ENCODE measurements at regions not wholly inside any gene's neighbourhood (a gene's known extent, or its start where the extent isn't known, plus 50 kb on each side); places are given as distances from the start of the nearest gene placed in this dataset.

GRCh38 chr5:68385936-68386335 is 170.4 kb downstream of the PIK3R1 start:
- in situ Hi-C loops (cut with MboI), result no loop called here
- DNase-seq (ENCODE audit: extremely low read depth in 1 of 4, low spot score in 3 of 4), result no peak
- intact Hi-C loops (cut with micrococcal nuclease), result no loop called here
- no peak overlapping the region for H3K9ac ChIP-seq (ENCODE audit: insufficient read depth in 1 of 2, low read depth in 2 of 2, low read length in 2 of 2)
- H3K27me3 ChIP-seq (ENCODE audit: control insufficient read depth in 2 of 2, insufficient read depth in 2 of 2, low read length in 2 of 2), result no peaks in the 10 kb centered on the region
- BruUV-seq (replicated peaks), result no TSS peak
- no peak overlapping the region for H2AFZ ChIP-seq (ENCODE audit: low read depth, low read length)
- no peaks in the 10 kb centered on the region for H3K79me2 ChIP-seq (ENCODE audit: control insufficient read depth, insufficient read depth, low read length)
- H3K36me3 ChIP-seq (ENCODE audit: control insufficient read depth, insufficient read depth, low read length), result no peaks in the 10 kb centered on the region
- no peak for ATAC-seq
- H3K4me2 ChIP-seq (ENCODE audit: insufficient read depth, low read length), result no peak overlapping the region
- H3K4me1 ChIP-seq (replicated peaks in 1 of 2; ENCODE audit: control insufficient read depth in 2 of 2, insufficient read depth in 2 of 2, low read length in 2 of 2), result peaks cover 0 to 11% of the 10 kb centered on the region in 2 experiments; a peak in 2 of 5 replicates
- no peak for FAIRE-seq
- H3K4me3 ChIP-seq, result no peak overlapping the region
- TF ChIP-seq ARHGAP35 (IDR thresholded peaks at IDR 0.05; ENCODE audit: partially characterized antibody) (no peak), ZBED1 (IDR thresholded peaks at IDR 0.05) (no peak), ZNF24 (IDR thresholded peaks at IDR 0.05) (no peak), CBFA2T3 (IDR thresholded peaks at IDR 0.05) (peak; percentile 41; the same call in 1 of the 2 replicates), ETV5 (CRISPR knock-in tag; IDR thresholded peaks at IDR 0.05; ENCODE audit: low read depth) (no peak), JUND (IDR thresholded peaks at IDR 0.05; ENCODE audit: borderline replicate concordance, low read depth, low read length) (no peak), JUND (tag; IDR thresholded peaks at IDR 0.05; ENCODE audit: borderline replicate concordance, low read depth, low read length) (no peak), POLR3G (IDR thresholded peaks at IDR 0.05; ENCODE audit: extremely low read depth, insufficient read length, insufficient replicate concordance) (no peak), ATF3 (IDR thresholded peaks at IDR 0.05) (0 out of 2 replicates have a peak, but pooled peaks have one; percentile 8), ATF3 (CRISPR knock-in tag; conservative IDR thresholded peaks at IDR 0.05) (no peak), POU5F1 (IDR thresholded peaks at IDR 0.05; ENCODE audit: borderline replicate concordance, low read depth, low read length, partially characterized antibody) (no peak), ELF4 (CRISPR knock-in tag; IDR thresholded peaks at IDR 0.05) (no peak)
- no peak overlapping the region for H3K27ac ChIP-seq (ENCODE audit: extremely low read depth, low read depth, low read length)
- 19% methylated on average over 2 of the region's 2 CpGs for WGBS (ENCODE audit: insufficient coverage, low coverage, missing lambda C conversion rate)
- POLR2A ChIA-PET, result interaction anchor here (1.3 kb wide), 1 partner anchor 9 kb away, joined by 4 read pairs; no protein-coding TSS in a partner anchor
- no peaks in the 10 kb centered on the region for H4K20me1 ChIP-seq (replicated peaks; ENCODE audit: control insufficient read depth, insufficient read depth, low read length)
- H3K9me3 ChIP-seq (replicated peaks; ENCODE audit: control insufficient read depth, insufficient read depth, low read depth, low read length), result 0 out of 2 replicates have a peak, but pooled peaks cover 2% of the 10 kb centered on the region
- H3K9me1 ChIP-seq (ENCODE audit: control insufficient read depth, insufficient read depth, low read length), result no peaks in the 10 kb centered on the region
- CTCF ChIA-PET (ENCODE audit: low intra/inter-chr PET ratio), result no interaction called here

Data from K562 (cell line).